ENCODE measurements at regions not wholly inside any gene's neighbourhood (a gene's known extent, or its start where the extent isn't known, plus 50 kb on each side); places are given as distances from the start of the nearest gene placed in this dataset.

GRCh38 chr10:61063901-61064300 lies 119.9 kb upstream of the RHOBTB1 start:
- TF ChIP-seq CTCF (IDR thresholded peaks at IDR 0.05) (no peak), EZH2 (IDR thresholded peaks at IDR 0.05; ENCODE audit: borderline replicate concordance, insufficient read depth, low read depth, low read length, poor library complexity, severe bottlenecking) (no peak)
- Histone ChIP-seq H2AFZ (ENCODE audit: insufficient read depth, low read depth, low read length, poor library complexity, severe bottlenecking) (no peak overlapping the region), H3K4me1 (ENCODE audit: control insufficient read depth in 2 of 2, insufficient read depth in 2 of 2, low read length in 2 of 2) (no peaks in the 10 kb centered on the region), H3K79me2 (ENCODE audit: control insufficient read depth, insufficient read depth, low read length) (no peaks in the 10 kb centered on the region), H4K20me1 (ENCODE audit: control insufficient read depth, insufficient read depth, low read length, poor library complexity, severe bottlenecking) (no peaks in the 10 kb centered on the region), H3K9me3 (ENCODE audit: control extremely low read depth in 1 of 3, control insufficient read depth in 2 of 3, insufficient read depth in 1 of 3, low read length in 2 of 3) (no peaks in the 10 kb centered on the region), H3K27ac (ENCODE audit: low read length in 2 of 2) (no peak overlapping the region), H3K36me3 (replicated peaks in 1 of 2; ENCODE audit: control extremely low read depth in 1 of 2, control insufficient read depth in 1 of 2, extremely low read depth in 1 of 2, insufficient read depth in 2 of 2, low read length in 1 of 2) (no peaks in the 10 kb centered on the region), H3K27me3 (replicated peaks in 1 of 4; ENCODE audit: control extremely low read depth in 1 of 4, control insufficient read depth in 3 of 4, insufficient read depth in 4 of 4, low read length in 3 of 4) (peaks cover 0 to 3% (median 0%) of the 10 kb centered on the region in 4 experiments), H3K9ac (ENCODE audit: low read length) (no peak overlapping the region), H3K4me3 (ENCODE audit: control extremely low read depth in 1 of 5, extremely low read depth in 1 of 5, insufficient read depth in 1 of 5, low read depth in 2 of 5, low read length in 4 of 5) (no peak overlapping the region), H3K4me2 (replicated peaks; ENCODE audit: low read depth, low read length, poor library complexity, severe bottlenecking) (no peak overlapping the region)
- no peak overlapping the region for H3K4me3 Mint-ChIP-seq
- peaks cover 21% of the 10 kb centered on the region for H3K27me3 Mint-ChIP-seq
- CTCF ChIA-PET: interaction anchor here (1.6 kb wide), 1 partner anchor 77 kb away, joined by 3 read pairs; no protein-coding TSS in a partner anchor
- POLR2A ChIA-PET: no interaction called here
- H3K27ac Mint-ChIP-seq: no peak overlapping the region
- no peaks in the 10 kb centered on the region for H3K4me1 Mint-ChIP-seq
- intact Hi-C loops (cut with micrococcal nuclease): no loop called here
- ATAC-seq (ENCODE audit: low read depth): no peak
- no peaks in the 10 kb centered on the region for H3K9me3 Mint-ChIP-seq (ENCODE audit: insufficient read depth)
- WGBS (ENCODE audit: insufficient coverage): 64% methylated on average over 1 of the region's 1 CpG
- DNase-seq: no peak

GRCh38 chr10:61063034-61063433 lies 119.0 kb upstream of the RHOBTB1 start:
- Mint-ChIP-seq H3K4me3 (no peak overlapping the region), H3K4me1 (no peaks in the 10 kb centered on the region), H3K9me3 (ENCODE audit: insufficient read depth) (no peaks in the 10 kb centered on the region), H3K27ac (no peak overlapping the region), H3K27me3 (peaks cover 19% of the 10 kb centered on the region)
- Histone ChIP-seq H3K9ac (ENCODE audit: low read length) (no peak overlapping the region), H4K20me1 (ENCODE audit: control insufficient read depth, insufficient read depth, low read length, poor library complexity, severe bottlenecking) (no peaks in the 10 kb centered on the region), H2AFZ (ENCODE audit: insufficient read depth, low read depth, low read length, poor library complexity, severe bottlenecking) (no peak overlapping the region), H3K36me3 (replicated peaks in 1 of 2; ENCODE audit: control extremely low read depth in 1 of 2, control insufficient read depth in 1 of 2, extremely low read depth in 1 of 2, insufficient read depth in 2 of 2, low read length in 1 of 2) (no peaks in the 10 kb centered on the region), H3K4me3 (ENCODE audit: control extremely low read depth in 1 of 5, extremely low read depth in 1 of 5, insufficient read depth in 1 of 5, low read depth in 2 of 5, low read length in 4 of 5) (no peak overlapping the region), H3K27ac (ENCODE audit: low read length in 2 of 2) (no peak overlapping the region), H3K27me3 (replicated peaks in 1 of 4; ENCODE audit: control extremely low read depth in 1 of 4, control insufficient read depth in 3 of 4, insufficient read depth in 4 of 4, low read length in 3 of 4) (peaks cover 0 to 3% (median 0%) of the 10 kb centered on the region in 4 experiments), H3K4me2 (replicated peaks; ENCODE audit: low read depth, low read length, poor library complexity, severe bottlenecking) (no peak overlapping the region), H3K9me3 (ENCODE audit: control extremely low read depth in 1 of 3, control insufficient read depth in 2 of 3, insufficient read depth in 1 of 3, low read length in 2 of 3) (no peaks in the 10 kb centered on the region), H3K4me1 (ENCODE audit: control insufficient read depth in 2 of 2, insufficient read depth in 2 of 2, low read length in 2 of 2) (no peaks in the 10 kb centered on the region), H3K79me2 (ENCODE audit: control insufficient read depth, insufficient read depth, low read length) (no peaks in the 10 kb centered on the region)
- ATAC-seq (ENCODE audit: low read depth): no peak
- intact Hi-C loops (cut with micrococcal nuclease): no loop called here
- ChIA-PET POLR2A (no interaction called here), CTCF (interaction anchor here (1.6 kb wide), 1 partner anchor 78 kb away, joined by 3 read pairs; no protein-coding TSS in a partner anchor)
- 81% methylated on average over 2 of the region's 3 CpGs for WGBS (ENCODE audit: insufficient coverage)
- TF ChIP-seq EZH2 (IDR thresholded peaks at IDR 0.05; ENCODE audit: borderline replicate concordance, insufficient read depth, low read depth, low read length, poor library complexity, severe bottlenecking) (no peak), CTCF (IDR thresholded peaks at IDR 0.05) (no peak)
- no peak for DNase-seq

All from B cell (primary cell).